Brain microvascular endothelial cell (primary cell): ENCODE measurements at regions not wholly inside any gene's neighbourhood (a gene's known extent, or its start where the extent isn't known, plus 50 kb on each side); places are given as distances from the start of the nearest gene placed in this dataset.
A peak's percentile ranks its signal among the peaks of the same experiment; 100 is the strongest.

Experiments used
- DNase-seq: peaks from one replicate; pipeline ENCODE4 v3.0.0-alpha.2; 2020
- H3K27ac ChIP-seq: fragments of 250-450 bp; sonication (Bioruptor Pico); 2 replicates; pipeline ENCODE4 v1.5.1; 2020; ENCODE audit warnings: mild to moderate bottlenecking, moderate library complexity
- H3K27me3 ChIP-seq: fragments of 250-450 bp; sonication (Bioruptor Pico); replicated peaks from 2 replicates; pipeline ENCODE4 v1.5.1; 2020; ENCODE audit warnings: mild to moderate bottlenecking
- H3K36me3 ChIP-seq: fragments of 250-450 bp; sonication (Bioruptor Pico); replicated peaks from 2 replicates; pipeline ENCODE4 v1.5.1; 2020; ENCODE audit warnings: mild to moderate bottlenecking
- H3K4me3 ChIP-seq: 2 replicates; pipeline ENCODE4 v1.5.1; 2011; ENCODE audit warnings: low read depth, mild to moderate bottlenecking, control low read depth, low read length, moderate library complexity
- CTCF ChIP-seq: IDR thresholded peaks from 2 replicates; pipeline ENCODE4 v1.5.1; 2011; ENCODE audit warnings: low read depth, mild to moderate bottlenecking, moderate library complexity, low read length, control low read depth, inconsistent platforms; ENCODE audit errors: missing control alignments
- in situ Hi-C: cut with HindIII; loops from 2 replicates; pipeline ENCODE4 v1.10.0; 2017; ENCODE audit warnings: low sequenced_read_pairs, low pct_ligation_motif_present

DNA sequence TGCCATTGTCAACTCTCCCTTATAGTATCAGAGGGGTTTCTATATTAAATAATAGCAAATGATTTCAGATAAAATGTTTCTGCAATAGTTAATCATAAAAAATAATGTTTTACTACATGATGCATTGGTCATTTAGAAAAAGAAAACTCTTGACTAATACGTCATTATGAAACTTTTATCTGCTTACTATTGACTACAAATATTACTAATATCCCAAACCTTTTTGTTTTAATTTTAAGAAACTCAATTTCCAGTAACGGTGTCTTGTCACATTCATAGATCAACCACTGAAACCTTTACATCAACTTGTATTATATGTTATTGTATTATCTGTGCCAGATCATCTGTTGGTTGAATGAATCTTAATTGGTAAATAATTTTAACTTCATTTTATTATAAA is 482.9 kb upstream of the SLC35B3 start:
- Histone ChIP-seq H3K27me3 (no peaks in the 10 kb centered on the region), H3K27ac (no peak overlapping the region), H3K36me3 (no peaks in the 10 kb centered on the region), H3K4me3 (no peak overlapping the region)
- no peak for TF ChIP-seq CTCF
- in situ Hi-C loops = no loop called here
- no peak for DNase-seq

DNA sequence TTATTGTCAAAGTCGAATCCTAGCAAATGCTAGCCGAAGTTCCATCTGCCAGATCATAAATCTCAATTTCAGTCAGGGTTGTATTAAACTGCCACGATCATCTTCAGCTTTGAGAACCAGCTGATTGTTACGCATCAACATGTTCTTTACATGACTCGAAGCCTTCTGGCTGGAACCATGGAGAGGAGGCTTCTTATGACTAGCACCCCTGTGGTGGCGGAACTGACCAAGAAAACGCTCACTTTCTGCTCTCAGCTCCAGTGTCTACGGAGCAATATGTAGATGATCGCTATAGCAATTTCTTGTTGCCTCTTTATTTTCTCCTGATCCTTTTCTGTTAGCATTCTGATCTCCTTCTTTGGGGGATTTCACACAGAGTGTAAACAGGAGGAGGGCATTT is 479.4 kb upstream of the SLC35B3 start:
- DNase-seq = no peak
- Histone ChIP-seq H3K4me3 (no peak overlapping the region), H3K36me3 (no peaks in the 10 kb centered on the region), H3K27me3 (no peaks in the 10 kb centered on the region), H3K27ac (no peak overlapping the region)
- in situ Hi-C loops = no loop called here
- TF ChIP-seq CTCF = no peak

GRCh38 chr6:8908638-8909037 is 473.3 kb upstream of the SLC35B3 start:
- TF ChIP-seq CTCF = no peak
- Histone ChIP-seq H3K27me3 (no peaks in the 10 kb centered on the region), H3K4me3 (no peak overlapping the region), H3K27ac (no peak overlapping the region), H3K36me3 (no peaks in the 10 kb centered on the region)
- DNase-seq = no peak
- in situ Hi-C loops = no loop called here

DNA sequence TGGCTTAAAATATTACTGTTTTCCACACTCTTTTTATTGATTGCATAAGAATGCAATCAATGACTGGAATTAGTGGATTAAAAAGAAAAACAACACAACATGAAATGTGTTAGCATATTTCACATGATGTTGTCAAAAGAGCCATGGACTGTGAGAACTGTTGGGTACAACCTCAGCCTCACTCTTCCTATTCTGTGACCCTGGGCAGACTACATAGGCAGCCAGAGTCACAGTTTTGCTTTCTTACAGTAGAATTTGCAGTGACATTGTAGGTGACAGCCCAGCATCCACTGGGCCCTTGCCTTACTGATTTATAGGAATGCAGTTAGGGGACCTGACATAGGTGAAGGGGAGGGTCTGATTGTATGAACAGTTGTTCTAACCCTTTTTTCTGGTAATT is 471.4 kb upstream of the SLC35B3 start:
- in situ Hi-C loops = no loop called here
- H3K27me3 ChIP-seq = no peaks in the 10 kb centered on the region
- H3K36me3 ChIP-seq = no peaks in the 10 kb centered on the region
- no peak overlapping the region for H3K4me3 ChIP-seq
- no peak for DNase-seq
- no peak for TF ChIP-seq CTCF
- no peak overlapping the region for H3K27ac ChIP-seq

- no peak for DNase-seq
- Histone ChIP-seq H3K27ac (no peak overlapping the region), H3K4me3 (no peak overlapping the region), H3K36me3 (no peaks in the 10 kb centered on the region), H3K27me3 (no peaks in the 10 kb centered on the region)
- TF ChIP-seq CTCF = no peak
- in situ Hi-C loops = no loop called here
Observed at GRCh38 chr6:8905757-8906156, 470.4 kb upstream of the SLC35B3 start.

DNA sequence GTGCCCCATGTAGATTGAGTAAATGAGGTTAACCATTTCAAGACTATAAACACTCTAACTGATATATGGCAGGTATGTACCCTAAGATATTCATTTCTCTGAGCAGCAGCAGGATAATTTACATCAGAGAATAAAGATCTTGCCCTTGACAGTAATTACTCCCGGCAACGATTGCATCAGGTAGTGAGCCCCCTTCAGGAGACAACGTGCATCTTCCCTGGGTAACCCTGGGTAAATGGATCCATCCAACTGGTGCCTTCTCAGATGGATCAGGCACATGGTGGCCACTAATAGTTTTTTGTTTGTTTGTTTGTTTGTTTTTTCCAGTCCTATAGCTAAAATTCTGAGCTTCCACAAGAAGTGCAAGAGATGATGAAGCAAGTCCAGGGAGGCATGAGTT is 469.4 kb upstream of the SLC35B3 start:
- TF ChIP-seq CTCF = peak; percentile 12
- no peak overlapping the region for H3K4me3 ChIP-seq
- no peak for DNase-seq
- in situ Hi-C loops = no loop called here
- H3K27ac ChIP-seq = no peak overlapping the region
- H3K27me3 ChIP-seq = no peaks in the 10 kb centered on the region
- H3K36me3 ChIP-seq = no peaks in the 10 kb centered on the region
